LNCaP clone FGC (cell line): ENCODE measurements at regions not wholly inside any gene's neighbourhood (a gene's known extent, or its start where the extent isn't known, plus 50 kb on each side); places are given as distances from the start of the nearest gene placed in this dataset.

Experiments
- DNase-seq: peaks from one replicate; pipeline ENCODE4 v3.0.0-alpha.2; 2011; ENCODE audit warnings: low read depth
- H3K4me3 ChIP-seq: 2 replicates; pipeline ENCODE4 v1.5.1; 2011; ENCODE audit warnings: mild to moderate bottlenecking, low read depth, low read length, control low read depth
- CTCF ChIP-seq: IDR thresholded peaks from 2 replicates; pipeline ENCODE4 v1.5.1; 2012; ENCODE audit warnings: mild to moderate bottlenecking; ENCODE audit not compliant: control insufficient read depth, insufficient read depth; ENCODE audit errors: extremely low read depth

DNA sequence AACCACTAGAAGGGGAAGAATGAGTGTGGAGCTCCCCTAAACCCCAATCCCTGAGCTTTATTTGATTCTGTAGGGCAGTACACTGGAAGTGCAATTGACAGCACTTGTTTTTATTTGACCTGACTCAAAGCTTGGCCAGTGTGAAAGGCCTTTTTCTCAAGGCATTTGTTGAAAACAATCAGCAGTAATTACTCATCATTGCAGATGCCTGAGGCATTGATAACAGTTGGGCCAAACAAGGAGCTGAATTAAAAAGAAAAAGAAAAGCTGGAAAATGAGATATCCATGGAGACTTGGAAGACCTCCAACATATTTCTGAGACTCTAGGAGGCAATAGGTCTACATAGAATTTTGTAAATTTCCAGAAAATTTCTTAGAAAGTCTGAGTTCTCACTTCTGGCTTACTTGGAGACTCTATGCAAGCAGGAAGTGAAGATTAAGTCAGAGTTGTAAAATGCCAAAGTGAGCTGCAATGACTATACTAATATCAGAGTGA, 200.8 kb upstream of the KCNJ16 start:
- no peak for DNase-seq
- no peak for TF ChIP-seq CTCF
- no peak overlapping the region for H3K4me3 ChIP-seq

GRCh38 chr17:69876757-69877156, 198.3 kb upstream of the KCNJ16 start:
- DNase-seq, result no peak
- H3K4me3 ChIP-seq, result no peak overlapping the region
- no peak for TF ChIP-seq CTCF

GRCh38 chr17:69878661-69879060, 196.4 kb upstream of the KCNJ16 start:
- DNase-seq, result no peak
- no peak overlapping the region for H3K4me3 ChIP-seq
- TF ChIP-seq CTCF, result no peak

GRCh38 chr17:69879576-69879975, 195.4 kb upstream of the KCNJ16 start:
- no peak for TF ChIP-seq CTCF
- H3K4me3 ChIP-seq, result no peak overlapping the region
- DNase-seq, result no peak

DNA sequence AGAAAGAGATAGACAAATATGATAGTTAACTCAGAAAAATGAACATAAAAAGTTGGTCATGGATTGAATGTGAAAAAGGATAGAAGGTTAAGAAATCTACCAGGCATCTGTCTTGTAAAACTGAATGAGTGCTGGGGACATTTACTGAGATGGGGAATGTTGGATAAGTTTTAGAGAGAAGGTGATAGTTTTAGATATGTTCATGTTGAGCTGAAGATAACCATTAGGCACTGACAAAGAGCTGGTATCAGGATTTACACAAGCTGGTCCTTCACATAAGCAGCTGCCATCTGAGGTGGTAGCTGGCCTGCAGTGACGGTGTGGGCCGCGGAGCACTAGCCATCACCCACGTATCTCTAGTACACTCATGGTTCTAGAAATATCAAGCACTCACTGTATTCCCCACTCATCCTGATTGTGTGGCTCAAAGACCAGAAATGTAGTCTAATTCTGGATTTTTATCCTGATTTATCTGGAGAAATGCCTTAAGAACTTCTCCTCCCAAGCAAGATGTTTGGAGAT, 194.4 kb upstream of the KCNJ16 start:
- no peak overlapping the region for H3K4me3 ChIP-seq
- TF ChIP-seq CTCF, result no peak
- no peak for DNase-seq

DNA sequence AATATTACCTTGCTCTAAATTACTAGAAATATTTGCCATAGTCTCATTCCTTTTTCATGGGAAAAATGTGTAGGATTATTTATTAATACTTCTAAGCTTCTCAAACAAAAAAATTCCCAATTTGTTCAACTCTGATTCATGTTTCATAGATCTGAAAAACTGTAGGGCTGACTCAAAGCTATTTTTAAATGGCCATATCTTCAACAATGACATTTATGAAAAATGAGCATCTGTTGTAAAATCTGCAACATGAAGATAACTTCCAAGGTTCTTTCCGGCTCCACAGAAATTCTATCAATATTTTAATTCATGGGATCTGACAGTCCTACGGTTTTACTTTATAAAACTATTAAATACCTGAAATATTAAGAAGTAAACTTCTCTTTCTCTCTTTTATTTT, 192.7 kb upstream of the KCNJ16 start:
- no peak for TF ChIP-seq CTCF
- DNase-seq, result no peak
- no peak overlapping the region for H3K4me3 ChIP-seq

DNA sequence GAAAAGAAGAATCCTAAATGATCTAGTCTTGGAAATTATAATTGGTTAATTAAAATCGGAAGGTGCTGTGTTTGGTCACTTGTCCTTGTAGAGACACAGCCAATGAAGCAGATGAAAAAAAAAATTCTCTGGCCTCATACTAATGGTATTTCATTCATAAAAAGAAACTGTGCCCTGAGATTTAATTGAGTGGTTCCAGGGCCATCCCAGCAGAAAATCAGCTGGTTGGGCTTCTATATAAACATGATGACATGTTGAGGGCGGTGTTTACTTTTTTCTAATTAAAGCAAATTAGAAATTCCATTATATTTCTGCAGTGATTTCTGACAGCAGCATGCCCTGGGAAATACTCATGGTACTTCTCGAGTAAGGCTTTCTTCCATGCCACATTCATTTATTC, 191.9 kb upstream of the KCNJ16 start:
- TF ChIP-seq CTCF, result no peak
- H3K4me3 ChIP-seq, result no peak overlapping the region
- DNase-seq, result no peak
